Heart left ventricle (tissue), 16 donors: ENCODE measurements at regions not wholly inside any gene's neighbourhood (a gene's known extent, or its start where the extent isn't known, plus 50 kb on each side); places are given as distances from the start of the nearest gene placed in this dataset.

Experiments
- ATAC-seq, 4 donors: fragments of 200-7000 bp; cut with Tn5 transposase; one replicate each; pipeline ENCODE4 v1.9.1; 2020 to 2022; ENCODE audit warnings: moderate library complexity in 4 of 4, mild to moderate bottlenecking in 3 of 4, moderate number of reproducible peaks in 1 of 4
- DNase-seq, 5 donors: peaks; one replicate each; pipeline ENCODE4 v3.0.0-alpha.2; 2020
- H3K27ac ChIP-seq, 12 donors: fragments of 200-600 bp; sonication (generic) in 4 of 12; one replicate each; pipeline versions ENCODE4 v1.5.0 to v1.8.0; 2016 to 2022; ENCODE audit warnings: mild to moderate bottlenecking in 2 of 12
- H3K27me3 ChIP-seq, 9 donors: fragments of 200-600 bp; sonication (generic) in 2 of 9; one replicate each; pipeline versions ENCODE4 v1.5.1 to v1.8.0; 2016 to 2022; ENCODE audit warnings: mild to moderate bottlenecking in 3 of 9
- H3K36me3 ChIP-seq, 9 donors: fragments of 200-600 bp; sonication (generic) in 2 of 9; one replicate each; pipeline versions ENCODE4 v1.5.0 to v1.8.0; 2018 to 2022; ENCODE audit warnings: mild to moderate bottlenecking in 2 of 9
- H3K4me1 ChIP-seq, 12 donors: fragments of 200-600 bp; sonication (generic) in 4 of 12; one replicate each; pipeline versions ENCODE4 v1.5.0 to v1.8.0; 2016 to 2022; ENCODE audit warnings: mild to moderate bottlenecking in 3 of 12
- H3K4me3 ChIP-seq, 12 donors: fragments of 200-600 bp; sonication (generic) in 4 of 12; one replicate each; pipeline versions ENCODE4 v1.5.0 to v1.8.0; 2017 to 2022; ENCODE audit warnings: mild to moderate bottlenecking in 9 of 12, moderate library complexity in 4 of 12
- H3K9me3 ChIP-seq, 12 donors: fragments of 200-600 bp; sonication (generic) in 4 of 12; one replicate each; pipeline versions ENCODE4 v1.5.0 to v1.8.0; 2016 to 2022; ENCODE audit warnings: mild to moderate bottlenecking in 1 of 12
- CTCF ChIP-seq, 12 donors: fragments of 200-600 bp; sonication (generic) in 4 of 12; IDR thresholded peaks; one replicate each; pipeline versions ENCODE4 v1.5.0 to v1.8.0; 2018 to 2022; ENCODE audit warnings: antibody characterized with exemption in 12 of 12, mild to moderate bottlenecking in 5 of 12
- POLR2A ChIP-seq, 2 donors: fragments of 450-650 bp; IDR thresholded peaks; one replicate each; pipeline ENCODE4 v1.6.1; 2017; ENCODE audit warnings: antibody characterized with exemption in 2 of 2, mild to moderate bottlenecking in 2 of 2, moderate library complexity in 2 of 2
- WGBS, 4 donors: extraction: QIAGEN DNeasy Blood & Tissue Kit in 2 of 4; methylation state at CpG; one replicate each; pipeline versions ENCODE4 v1.1.5 to v1.1.7; 2013 to 2018; 5-methylcytosine and 5-hydroxymethylcytosine counted together
- intact Hi-C, 10 donors: fragments of 100-400 bp; cut with DNase I; formaldehyde crosslinking; loops; one replicate each; pipeline versions ENCODE4 v1.11.1 to v1.14.2; 2022
- donor health status: ischemic (EF 13 %, LVEDD 7.1; RV severe dilation, severe dysfunction).
- donor health status: healthy with polysubstance abuse.
- donor health status: DM: no; HTN: yes; CAD: no.
- donor health status: DM: no; HTN: no; CAD: no.
- donor health status: ischemic (EF 25% LVEDD 6.9; RV normal size, moderate dysfunction).
- donor health status: ischemic (EF 25% LVEDD 5.7; RV mildly dilated, moderate dysfunction).
- donor health status: healthy.
- donor health status: DM: yes; HTN: yes; CAD: no.
- donor health status: ischemic (EF 35%, LVEDD 5.7; RV mildly dilated, moderate dysfunction).
- donor health status: nonischemic (EF 11% LVEDD 7.7; RV severe dilation, severe dysfunction).
- donor health status: DM: yes; HTN: yes; CAD: no.
- donor health status: PGD.
- donor health status: ischemic (EF 29% LVEDD 5.4; RV normal size, mild dysfunction).
- donor health status: nonischemic (EF 23%, LVEDD 6.1; RV moderate dilation, normal function).

DNA sequence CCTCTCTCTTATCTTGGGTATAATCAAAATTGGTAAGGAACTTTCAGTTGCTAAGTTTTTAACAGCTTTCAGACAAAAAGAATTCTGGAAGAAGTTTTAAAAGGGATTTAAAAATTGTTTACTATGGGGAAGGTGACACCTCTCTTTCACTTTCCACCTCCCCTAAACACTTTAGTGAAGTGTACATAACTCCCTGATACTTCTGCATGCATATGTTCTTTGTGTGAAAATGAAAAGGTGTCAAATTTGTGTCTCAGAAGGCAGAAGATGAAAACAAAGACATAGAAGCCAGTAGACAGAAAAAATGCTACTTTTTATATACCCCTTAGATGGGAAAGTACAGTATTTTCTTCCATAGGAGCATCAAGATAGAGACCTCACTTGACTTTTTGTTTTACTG is 117.8 kb downstream of the TMEM26 start:
- no peak for ATAC-seq
- H3K4me3 ChIP-seq: no peak overlapping the region
- no peaks in the 10 kb centered on the region for H3K36me3 ChIP-seq
- intact Hi-C loops: no loop called here
- peaks cover 0 to 3% (median 0%) of the 10 kb centered on the region in 12 donors for H3K9me3 ChIP-seq
- no peak overlapping the region for H3K27ac ChIP-seq
- TF ChIP-seq POLR2A (IDR thresholded peaks at IDR 0.05): no peak
- no peak for TF ChIP-seq CTCF (IDR thresholded peaks at IDR 0.05)
- no peak for DNase-seq
- H3K27me3 ChIP-seq: no peaks in the 10 kb centered on the region
- no peaks in the 10 kb centered on the region for H3K4me1 ChIP-seq

DNA sequence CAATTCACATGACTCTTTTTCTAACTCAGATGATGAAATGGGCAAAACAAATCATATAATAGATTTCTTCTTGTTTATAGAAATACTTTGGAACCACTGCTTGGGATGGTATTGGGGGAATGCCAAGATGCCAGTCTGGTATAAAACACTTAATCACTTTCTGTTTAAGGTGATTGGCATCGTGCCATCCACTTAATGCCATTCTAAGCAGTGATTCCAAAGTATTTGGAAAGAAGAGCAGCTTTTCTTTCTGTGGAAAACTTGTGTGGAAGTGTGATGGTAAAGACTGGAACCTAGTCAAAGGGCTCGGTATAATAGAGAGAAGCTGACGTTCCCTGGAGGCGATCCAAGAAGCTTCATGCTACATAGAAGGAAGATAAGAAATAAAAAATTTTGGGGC is 120.6 kb downstream of the TMEM26 start:
- Histone ChIP-seq H3K4me3 (no peak overlapping the region), H3K9me3 (peaks cover 0 to 20% (median 7%) of the 10 kb centered on the region in 12 donors), H3K27me3 (no peaks in the 10 kb centered on the region), H3K36me3 (no peaks in the 10 kb centered on the region), H3K4me1 (no peaks in the 10 kb centered on the region), H3K27ac (no peak overlapping the region)
- intact Hi-C loops: no loop called here
- no peak for TF ChIP-seq CTCF (IDR thresholded peaks at IDR 0.05)
- TF ChIP-seq POLR2A (IDR thresholded peaks at IDR 0.05): no peak
- WGBS, 4 donors: 49 to 51% (median 50%) methylated on average over 4 of the region's 4 CpGs
- ATAC-seq: no peak
- no peak for DNase-seq

GRCh38 chr10:61330669-61331068 is 122.5 kb downstream of the TMEM26 start:
- no peak for ATAC-seq
- peaks cover 0 to 20% (median 7%) of the 10 kb centered on the region in 12 donors for H3K9me3 ChIP-seq
- no peaks in the 10 kb centered on the region for H3K36me3 ChIP-seq
- DNase-seq: no peak
- H3K27ac ChIP-seq: no peak overlapping the region
- 55 to 74% (median 65%) methylated on average over 3 of the region's 3 CpGs for WGBS, 4 donors
- H3K4me3 ChIP-seq: no peak overlapping the region
- no peak for TF ChIP-seq POLR2A (IDR thresholded peaks at IDR 0.05)
- TF ChIP-seq CTCF (IDR thresholded peaks at IDR 0.05): no peak
- intact Hi-C loops: no loop called here
- H3K4me1 ChIP-seq: no peaks in the 10 kb centered on the region
- H3K27me3 ChIP-seq: no peaks in the 10 kb centered on the region

DNA sequence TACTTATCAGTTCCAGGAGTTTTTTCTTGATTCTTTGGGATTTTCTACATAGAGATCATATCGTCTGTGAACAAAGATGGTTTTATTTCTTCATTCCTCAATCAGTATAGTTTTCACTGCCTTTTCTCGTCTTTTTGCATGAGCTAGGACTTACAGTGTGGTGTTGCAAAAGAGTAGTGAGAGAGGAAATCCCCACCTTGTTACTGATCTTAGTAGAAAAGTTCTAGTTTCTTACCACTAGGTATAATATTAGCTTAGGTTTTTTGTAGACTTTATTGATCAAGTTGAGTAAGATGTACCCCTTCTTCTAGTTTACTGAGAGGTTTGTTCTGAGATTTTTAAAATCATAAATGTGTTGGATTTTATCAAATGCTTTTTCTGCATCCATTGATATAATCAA is 123.3 kb downstream of the TMEM26 start:
- DNase-seq (no peak), ATAC-seq (no peak)
- no peak overlapping the region for H3K27ac ChIP-seq
- no peaks in the 10 kb centered on the region for H3K27me3 ChIP-seq
- no peaks in the 10 kb centered on the region for H3K36me3 ChIP-seq
- no peak overlapping the region for H3K4me3 ChIP-seq
- H3K9me3 ChIP-seq: peaks cover 0 to 20% (median 7%) of the 10 kb centered on the region in 12 donors
- intact Hi-C loops: no loop called here
- 87 to 91% (median 89%) methylated on average over 2 of the region's 2 CpGs for WGBS, 4 donors
- TF ChIP-seq POLR2A (IDR thresholded peaks at IDR 0.05) (no peak), CTCF (IDR thresholded peaks at IDR 0.05) (no peak)
- no peaks in the 10 kb centered on the region for H3K4me1 ChIP-seq
